ENCODE measurements at regions not wholly inside any gene's neighbourhood (a gene's known extent, or its start where the extent isn't known, plus 50 kb on each side); places are given as distances from the start of the nearest gene placed in this dataset.

GRCh38 chr3:150023239-150023636 lies 52.5 kb upstream of the PFN2 start:
- no peak for TF ChIP-seq EGR1 (IDR thresholded peaks at IDR 0.05; ENCODE audit: borderline replicate concordance, low read depth, low read length)
- no peak for TF ChIP-seq CTCF (IDR thresholded peaks at IDR 0.05; ENCODE audit: control extremely low read depth in 1 of 3, insufficient read depth in 1 of 3, low read depth in 1 of 3, low read length in 3 of 3)
- no peak for TF ChIP-seq RFX5 (IDR thresholded peaks at IDR 0.05; ENCODE audit: borderline replicate concordance, low read depth, low read length)
- no peak for TF ChIP-seq EZH2 (IDR thresholded peaks at IDR 0.05; ENCODE audit: low read depth, low read length, severe bottlenecking)
- no peak for TF ChIP-seq ZNF274 (IDR thresholded peaks at IDR 0.05; ENCODE audit: borderline replicate concordance, extremely low read depth, low read length)
- no peak for TF ChIP-seq POLR2A (IDR thresholded peaks at IDR 0.05; ENCODE audit: control extremely low read depth in 1 of 2, low read depth in 2 of 2, low read length in 2 of 2)
- no peak for TF ChIP-seq CREB1 (IDR thresholded peaks at IDR 0.05)
- TF ChIP-seq SUZ12 (IDR thresholded peaks at IDR 0.05; ENCODE audit: low read length): no peak
